ENCODE measurements at regions not wholly inside any gene's neighbourhood (a gene's known extent, or its start where the extent isn't known, plus 50 kb on each side); places are given as distances from the start of the nearest gene placed in this dataset.

DNA sequence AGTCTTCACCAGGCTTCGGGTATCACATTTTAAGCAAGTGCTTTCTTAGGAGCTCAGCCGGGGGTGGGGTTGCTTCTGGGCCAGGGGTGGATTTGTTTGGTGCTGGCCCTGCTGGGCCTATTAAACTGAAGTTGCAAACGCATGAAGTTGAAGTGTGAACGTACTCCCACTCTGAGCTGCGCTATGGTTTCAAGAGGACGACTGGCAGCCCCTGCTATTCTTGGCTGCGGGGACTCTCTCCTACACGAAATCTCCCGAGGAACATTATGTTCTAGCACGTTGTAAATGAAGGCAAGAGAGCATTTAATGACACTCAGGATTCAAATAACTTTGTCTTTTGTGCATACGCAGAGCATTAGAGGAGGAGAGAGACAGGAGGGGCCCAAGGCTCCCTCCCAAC is 401.3 kb upstream of the BOD1L1 start:
- TF ChIP-seq CTCF (IDR thresholded peaks at IDR 0.05) (no peak), POLR2A (IDR thresholded peaks at IDR 0.05) (no peak)
